Mammary epithelial cell (primary cell): ENCODE measurements at regions not wholly inside any gene's neighbourhood (a gene's known extent, or its start where the extent isn't known, plus 50 kb on each side); places are given as distances from the start of the nearest gene placed in this dataset.

ENCODE experiments used
- EZH2 ChIP-seq: IDR thresholded peaks from 2 replicates; pipeline ENCODE4 v1.6.1; 2012; ENCODE audit warnings: low read length, inconsistent platforms, borderline replicate concordance
- TF ChIP-seq, protein P1 (sequence below), 2 donors: IDR thresholded peaks in 1 of 2; conservative IDR thresholded peaks in 1 of 2; 2 replicates each; pipeline ENCODE4 v1.5.1; 2011 to 2012; ENCODE audit warnings: inconsistent platforms in 2 of 2, low read length in 2 of 2, mild to moderate bottlenecking in 2 of 2, control low read depth in 1 of 2, low read depth in 1 of 2; ENCODE audit not compliant: insufficient read depth in 1 of 2; ENCODE audit errors: extremely low read depth in 1 of 2

GRCh38 chr2:167595021-167595420, 652.4 kb downstream of the STK39 start:
- TF ChIP-seq, protein P1, sequence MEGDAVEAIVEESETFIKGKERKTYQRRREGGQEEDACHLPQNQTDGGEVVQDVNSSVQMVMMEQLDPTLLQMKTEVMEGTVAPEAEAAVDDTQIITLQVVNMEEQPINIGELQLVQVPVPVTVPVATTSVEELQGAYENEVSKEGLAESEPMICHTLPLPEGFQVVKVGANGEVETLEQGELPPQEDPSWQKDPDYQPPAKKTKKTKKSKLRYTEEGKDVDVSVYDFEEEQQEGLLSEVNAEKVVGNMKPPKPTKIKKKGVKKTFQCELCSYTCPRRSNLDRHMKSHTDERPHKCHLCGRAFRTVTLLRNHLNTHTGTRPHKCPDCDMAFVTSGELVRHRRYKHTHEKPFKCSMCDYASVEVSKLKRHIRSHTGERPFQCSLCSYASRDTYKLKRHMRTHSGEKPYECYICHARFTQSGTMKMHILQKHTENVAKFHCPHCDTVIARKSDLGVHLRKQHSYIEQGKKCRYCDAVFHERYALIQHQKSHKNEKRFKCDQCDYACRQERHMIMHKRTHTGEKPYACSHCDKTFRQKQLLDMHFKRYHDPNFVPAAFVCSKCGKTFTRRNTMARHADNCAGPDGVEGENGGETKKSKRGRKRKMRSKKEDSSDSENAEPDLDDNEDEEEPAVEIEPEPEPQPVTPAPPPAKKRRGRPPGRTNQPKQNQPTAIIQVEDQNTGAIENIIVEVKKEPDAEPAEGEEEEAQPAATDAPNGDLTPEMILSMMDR (conservative IDR thresholded peaks at IDR 0.05 in 1 of 2, IDR thresholded peaks at IDR 0.05 in 1 of 2; ENCODE audit: extremely low read depth in 1 of 2, insufficient read depth in 1 of 2, low read depth in 1 of 2, low read length in 2 of 2), result no peak
- no peak for TF ChIP-seq EZH2
